ENCODE measurements at regions not wholly inside any gene's neighbourhood (a gene's known extent, or its start where the extent isn't known, plus 50 kb on each side); places are given as distances from the start of the nearest gene placed in this dataset.

GRCh38 chr7:80372415-80372814, 139.4 kb downstream of the GNAT3 start:
- no peak for TF ChIP-seq CTCF (tag by site-specific recombination; IDR thresholded peaks at IDR 0.05)
- no peak for TF ChIP-seq ZSCAN18 (tag by site-specific recombination; IDR thresholded peaks at IDR 0.05)
- TF ChIP-seq ZNF311 (tag by site-specific recombination; IDR thresholded peaks at IDR 0.05; ENCODE audit: borderline replicate concordance), result no peak
- no peak for TF ChIP-seq ATF2 (tag by site-specific recombination; IDR thresholded peaks at IDR 0.05; ENCODE audit: low read depth)
- TF ChIP-seq ZNF558 (tag by site-specific recombination; IDR thresholded peaks at IDR 0.05), result no peak

Data from HEK293 (cell line).